ENCODE measurements at regions not wholly inside any gene's neighbourhood (a gene's known extent, or its start where the extent isn't known, plus 50 kb on each side); places are given as distances from the start of the nearest gene placed in this dataset.
"Not testable (repeated sequence)": the region's sequence is repeated elsewhere in the genome, so short reads cannot be mapped to it uniquely, and the experiment has no call there.

GRCh38 chr13:65803530-65804392 is 1426.4 kb downstream of the PCDH9 start:
- DNase-seq: no peak

- DNase-seq: no peak
These were observed 1440.3 kb downstream of the PCDH9 start for GRCh38 chr13:65789815-65790214.

- no peak for DNase-seq
These were observed 1443.1 kb downstream of the PCDH9 start for GRCh38 chr13:65787082-65787481.

GRCh38 chr13:65784088-65784816 is 1445.9 kb downstream of the PCDH9 start:
- DNase-seq: no peak

- DNase-seq: no peak
These were observed 1446.8 kb downstream of the PCDH9 start for GRCh38 chr13:65783383-65783782.

DNA sequence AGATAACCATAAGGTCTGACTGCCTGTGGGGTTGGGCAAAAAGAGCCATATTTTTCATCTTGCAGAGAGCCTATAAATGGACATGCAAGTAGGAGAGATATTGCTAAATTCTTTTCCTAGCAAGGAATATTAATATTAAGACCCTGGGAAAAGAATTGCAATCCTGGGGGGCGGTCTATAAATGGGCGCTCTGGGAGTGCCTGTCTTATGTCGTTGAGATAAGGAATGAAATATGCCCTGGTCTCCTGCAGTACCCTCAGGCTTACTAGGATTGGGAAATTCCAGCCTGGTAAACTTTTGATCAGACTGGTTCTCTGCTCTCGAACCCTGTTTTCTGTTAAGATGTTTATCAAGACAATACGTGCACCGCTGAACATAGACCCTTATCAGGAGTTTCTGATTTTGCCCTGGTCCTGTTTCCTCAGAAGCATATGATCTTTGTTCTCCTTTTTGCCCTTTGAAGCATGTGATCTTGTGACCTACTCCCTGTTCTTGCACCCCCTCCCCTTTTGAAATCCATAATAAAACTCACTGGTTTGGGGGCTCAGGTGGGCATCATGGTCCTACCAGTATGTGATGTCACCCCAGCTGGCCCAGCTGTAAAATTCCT is 1458.3 kb downstream of the PCDH9 start:
- DNase-seq: not testable (repeated sequence)

GRCh38 chr13:65768545-65768944 is 1461.6 kb downstream of the PCDH9 start:
- DNase-seq: no peak

- no peak for DNase-seq
These were observed 1466.3 kb downstream of the PCDH9 start for GRCh38 chr13:65763811-65764210.

DNA sequence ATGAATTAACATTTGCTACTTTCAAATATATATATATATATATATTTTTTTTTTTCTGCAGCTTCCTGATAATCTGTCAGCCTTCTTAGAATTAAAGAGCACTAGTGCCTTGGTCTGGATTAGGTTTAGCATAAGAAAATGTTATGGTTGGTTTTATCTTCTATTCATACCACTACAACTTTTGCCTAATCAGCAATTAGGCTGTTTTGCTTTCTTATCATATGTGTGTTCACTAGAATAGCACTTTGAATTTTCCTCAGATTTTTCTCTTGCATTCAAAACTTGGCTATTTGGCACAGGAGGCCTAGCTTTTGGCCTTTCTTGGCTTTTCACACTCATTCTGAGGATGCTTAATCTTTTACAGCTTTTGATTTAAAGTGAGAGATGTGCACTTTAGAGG is 1468.1 kb downstream of the PCDH9 start:
- DNase-seq: no peak

- DNase-seq: no peak
These were observed 1474.0 kb downstream of the PCDH9 start for GRCh38 chr13:65756071-65756671.

- no peak for DNase-seq
These were observed 1481.9 kb downstream of the PCDH9 start for GRCh38 chr13:65748227-65748626.

DNA sequence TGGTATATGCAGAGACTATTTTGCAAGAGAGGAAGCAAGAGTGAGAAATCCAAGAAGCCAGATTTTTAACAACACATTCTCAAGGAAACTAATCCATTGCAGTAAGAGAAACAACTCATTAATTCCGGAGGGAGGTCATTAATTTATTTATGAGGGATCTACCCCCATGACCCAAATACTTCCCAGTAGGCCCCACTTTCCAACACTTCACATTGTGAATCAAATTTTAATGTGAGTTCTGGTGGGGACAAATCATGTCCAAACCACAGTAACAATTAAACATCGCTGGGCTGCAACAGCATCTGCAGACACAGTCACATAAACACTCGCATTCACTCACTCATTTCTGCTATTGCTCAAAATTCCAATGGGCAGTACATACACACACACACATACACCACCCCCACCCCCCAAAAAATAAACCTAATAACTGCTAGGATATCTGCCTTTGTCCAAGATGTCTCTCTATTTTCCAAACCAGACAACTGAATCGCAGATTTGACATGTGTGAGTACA is 1483.7 kb downstream of the PCDH9 start:
- no peak for DNase-seq

GRCh38 chr13:65744836-65745235 is 1485.3 kb downstream of the PCDH9 start:
- no peak for DNase-seq

DNA sequence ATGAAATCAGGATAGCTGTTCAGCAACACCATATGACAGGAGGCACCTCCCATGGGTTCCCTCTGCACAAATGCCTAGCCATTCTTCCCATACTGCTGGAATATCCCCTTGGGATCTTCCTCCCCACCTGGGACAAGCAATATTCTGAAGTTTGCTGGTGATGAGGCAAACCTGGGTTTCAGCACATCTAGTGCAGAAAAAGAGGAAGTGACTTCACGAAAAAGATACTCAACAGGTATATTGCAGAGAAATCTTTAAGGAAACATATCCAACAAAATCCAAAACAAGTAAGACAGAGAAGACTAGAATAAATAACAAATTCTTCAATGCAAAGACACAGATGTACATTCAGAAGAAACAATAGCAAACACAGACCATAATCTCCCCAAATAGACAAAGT is 1497.0 kb downstream of the PCDH9 start:
- no peak for DNase-seq

GRCh38 chr13:65727070-65727469 is 1503.1 kb downstream of the PCDH9 start:
- DNase-seq: no peak

DNA sequence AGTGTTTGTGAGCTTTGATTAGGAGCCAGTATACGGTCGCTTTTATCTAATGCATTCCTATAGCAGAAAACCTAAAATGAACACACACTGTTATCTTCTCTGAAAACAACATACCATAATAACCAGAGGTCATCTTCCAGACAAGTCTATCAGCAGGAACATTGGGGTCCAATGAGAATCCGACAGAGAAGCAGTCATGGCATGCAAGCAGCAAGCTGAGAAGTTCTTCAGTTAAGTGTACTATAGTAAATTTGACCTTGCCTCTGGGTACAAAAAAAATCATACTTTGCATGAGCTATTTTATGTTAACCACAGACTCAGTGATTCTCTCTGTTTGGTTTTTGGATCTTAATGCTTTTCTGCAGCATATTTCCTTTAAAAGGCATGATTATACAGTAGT is 1505.1 kb downstream of the PCDH9 start:
- no peak for DNase-seq

DNA sequence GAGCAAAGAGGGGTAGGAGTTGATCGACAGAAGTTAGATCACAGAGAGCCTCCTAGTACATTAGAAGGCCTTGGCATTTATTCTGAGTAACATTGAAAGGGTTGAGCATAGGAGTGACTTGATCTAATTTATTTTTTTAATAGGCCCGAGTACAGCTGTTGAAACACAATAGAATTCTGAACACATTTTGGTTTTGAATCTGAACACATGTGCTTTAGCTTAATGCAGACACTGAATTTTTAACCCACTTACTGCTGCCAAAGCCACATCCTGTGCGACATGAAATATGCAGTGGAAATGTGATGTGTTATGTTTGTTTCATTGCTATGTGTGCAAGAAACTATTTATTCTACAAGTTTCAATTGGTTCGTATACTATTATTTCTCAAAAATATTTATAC is 1505.9 kb downstream of the PCDH9 start:
- DNase-seq: no peak

DNA sequence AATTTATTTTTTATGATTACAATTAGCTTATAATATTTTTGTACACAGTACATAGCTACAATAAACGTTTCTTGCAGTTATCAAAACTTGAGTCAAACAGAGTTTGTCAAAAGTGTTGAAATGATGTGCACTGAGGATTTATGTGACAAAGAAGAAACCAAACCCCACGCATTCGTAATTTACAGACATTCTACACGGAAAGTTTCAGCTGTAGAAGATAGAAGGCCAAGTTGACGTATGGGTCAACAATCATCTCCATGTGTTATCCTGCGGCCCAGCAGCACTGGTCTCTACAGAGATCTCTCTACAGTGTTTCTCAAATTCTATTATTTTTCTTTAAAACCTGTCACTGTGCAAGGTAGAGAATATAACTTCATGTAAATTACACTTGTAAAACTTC is 1507.6 kb downstream of the PCDH9 start:
- DNase-seq: no peak

DNA sequence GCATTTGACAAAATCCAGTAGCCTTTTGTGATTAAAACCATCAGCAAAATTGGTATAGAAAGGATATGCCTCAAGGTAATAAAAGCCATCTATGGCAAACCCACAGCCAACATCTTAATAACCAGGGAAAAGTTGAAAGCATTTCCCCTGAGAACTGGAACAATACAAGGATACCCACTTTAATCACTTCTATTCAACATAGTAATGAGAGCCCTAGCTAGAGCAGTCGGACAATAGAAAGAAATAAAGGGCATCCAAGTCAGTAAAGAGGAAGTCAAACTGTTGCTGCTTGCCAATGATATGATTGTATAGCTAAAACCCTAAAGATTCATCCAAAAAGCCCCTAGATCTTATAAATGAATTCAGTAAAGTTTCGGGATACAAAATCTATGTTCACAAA is 1510.3 kb downstream of the PCDH9 start:
- DNase-seq: no peak

DNA sequence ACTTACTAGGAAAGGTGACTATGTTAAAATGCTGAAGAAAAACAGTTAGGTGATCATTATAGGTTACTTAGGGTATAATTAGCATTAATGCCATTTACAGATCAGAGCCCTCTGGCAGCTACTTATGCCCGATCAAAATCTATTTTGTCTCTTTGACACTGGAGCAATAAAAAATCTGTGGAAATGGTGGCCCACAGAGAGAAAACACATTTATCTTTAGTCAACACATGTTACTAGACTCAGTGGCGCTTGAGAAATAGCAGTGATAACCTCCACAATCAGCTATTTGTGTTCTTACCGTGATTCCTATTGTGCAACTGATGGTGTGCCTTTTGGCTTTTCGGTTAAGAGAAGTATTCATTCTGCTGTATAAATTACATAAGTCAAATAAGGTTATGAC is 1519.6 kb downstream of the PCDH9 start:
- DNase-seq: no peak

DNA sequence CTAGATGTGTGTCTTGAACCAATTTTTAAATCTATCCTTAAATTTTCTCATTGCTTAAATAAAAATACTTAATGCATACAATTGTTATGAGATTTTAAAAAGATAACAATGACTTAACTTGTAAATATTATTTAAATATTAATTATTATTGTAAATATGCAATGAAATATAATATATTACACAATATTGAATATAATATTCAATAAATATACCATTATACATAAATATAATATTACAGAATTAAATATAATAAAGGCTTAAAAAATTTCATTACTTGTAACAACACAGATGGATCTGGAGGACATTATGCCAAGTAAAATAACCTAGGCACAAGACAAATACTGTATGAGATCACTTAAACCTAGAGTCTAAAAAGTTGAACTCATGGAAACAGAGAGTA is 1532.3 kb downstream of the PCDH9 start:
- DNase-seq: no peak

GRCh38 chr13:65679240-65679639 is 1550.9 kb downstream of the PCDH9 start:
- no peak for DNase-seq

DNA sequence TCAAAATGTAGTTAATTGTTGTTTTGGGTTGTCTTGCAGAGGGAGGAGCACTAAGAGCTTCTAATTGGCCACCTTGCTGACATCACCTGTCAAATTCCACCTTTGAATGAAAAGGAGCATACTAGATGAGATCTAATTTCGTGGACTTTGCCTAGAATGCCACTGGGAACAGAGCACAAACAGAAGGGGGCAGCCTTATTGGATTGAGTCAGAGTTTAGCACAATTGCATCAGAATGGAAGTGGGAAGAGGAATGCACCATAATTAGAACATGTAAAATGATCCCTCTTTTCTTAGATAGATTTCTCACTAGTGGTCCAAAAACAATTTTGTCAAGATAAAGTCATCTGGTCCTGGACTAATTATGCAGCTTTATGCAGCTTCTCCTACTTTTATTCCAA is 1552.2 kb downstream of the PCDH9 start:
- no peak for DNase-seq
